ENCODE measurements at regions not wholly inside any gene's neighbourhood (a gene's known extent, or its start where the extent isn't known, plus 50 kb on each side); places are given as distances from the start of the nearest gene placed in this dataset.

- H4K20me1 ChIP-seq (ENCODE audit: insufficient read depth, low read length, poor library complexity, severe bottlenecking) = no peaks in the 10 kb centered on the region
- TF ChIP-seq EZH2phosphoT487 (IDR thresholded peaks at IDR 0.05; ENCODE audit: borderline replicate concordance) = no peak
- no peak for TF ChIP-seq CTCF (conservative IDR thresholded peaks at IDR 0.05; ENCODE audit: low read length)
Measured at GRCh38 chrX:17919896-17920446, 58.9 kb upstream of the RAI2 start.

GRCh38 chrX:17917945-17918577 lies 57.0 kb upstream of the RAI2 start:
- H3K9ac ChIP-seq (ENCODE audit: low read depth, low read length, poor library complexity, severe bottlenecking) = no peak overlapping the region
- H3K9me3 ChIP-seq (ENCODE audit: insufficient read depth, low read depth, low read length) = no peaks in the 10 kb centered on the region
- no peak overlapping the region for H2AFZ ChIP-seq (ENCODE audit: low read length)
- no peaks in the 10 kb centered on the region for H3F3A ChIP-seq (ENCODE audit: low read depth)
- no peaks in the 10 kb centered on the region for H3K36me3 ChIP-seq (ENCODE audit: insufficient read depth, low read length)
- no peaks in the 10 kb centered on the region for H3K79me2 ChIP-seq (ENCODE audit: insufficient read depth, low read length)
- no peaks in the 10 kb centered on the region for H4K20me1 ChIP-seq (ENCODE audit: insufficient read depth, low read length, poor library complexity, severe bottlenecking)
- H3K4me2 ChIP-seq (ENCODE audit: low read depth, low read length, poor library complexity, severe bottlenecking) = no peak overlapping the region
- no peaks in the 10 kb centered on the region for H3K27me3 ChIP-seq (ENCODE audit: insufficient read depth, low read length, poor library complexity, severe bottlenecking)
- no peak overlapping the region for H3K4me3 ChIP-seq (ENCODE audit: low read length, poor library complexity, severe bottlenecking)
- no peak for TF ChIP-seq EZH2phosphoT487 (IDR thresholded peaks at IDR 0.05; ENCODE audit: borderline replicate concordance)
- H3K4me1 ChIP-seq (ENCODE audit: insufficient read depth, low read length, poor library complexity, severe bottlenecking) = no peaks in the 10 kb centered on the region
- H3K9me2 ChIP-seq (replicated peaks; ENCODE audit: low read depth, low read length) = no peaks in the 10 kb centered on the region

More at GRCh38 chrX:17919896-17920446, 58.9 kb upstream of the RAI2 start:
- Histone ChIP-seq H3K9me3 (ENCODE audit: insufficient read depth, low read depth, low read length) (no peaks in the 10 kb centered on the region), H3K9me2 (replicated peaks; ENCODE audit: low read depth, low read length) (no peaks in the 10 kb centered on the region), H3K4me2 (ENCODE audit: low read depth, low read length, poor library complexity, severe bottlenecking) (no peak overlapping the region), H3F3A (ENCODE audit: low read depth) (no peaks in the 10 kb centered on the region), H3K9ac (ENCODE audit: low read depth, low read length, poor library complexity, severe bottlenecking) (no peak overlapping the region), H3K79me2 (ENCODE audit: insufficient read depth, low read length) (no peaks in the 10 kb centered on the region), H3K27me3 (ENCODE audit: insufficient read depth, low read length, poor library complexity, severe bottlenecking) (no peaks in the 10 kb centered on the region), H3K36me3 (ENCODE audit: insufficient read depth, low read length) (no peaks in the 10 kb centered on the region), H3K4me3 (ENCODE audit: low read length, poor library complexity, severe bottlenecking) (no peak overlapping the region), H2AFZ (ENCODE audit: low read length) (no peak overlapping the region), H3K4me1 (ENCODE audit: insufficient read depth, low read length, poor library complexity, severe bottlenecking) (no peaks in the 10 kb centered on the region)

GRCh38 chrX:17913801-17914200 lies 52.7 kb upstream of the RAI2 start:
- Histone ChIP-seq H3K36me3 (ENCODE audit: insufficient read depth, low read length) (no peaks in the 10 kb centered on the region), H3K9ac (ENCODE audit: low read depth, low read length, poor library complexity, severe bottlenecking) (no peak overlapping the region), H2AFZ (ENCODE audit: low read length) (no peak overlapping the region), H3K4me2 (ENCODE audit: low read depth, low read length, poor library complexity, severe bottlenecking) (no peak overlapping the region), H3K9me2 (replicated peaks; ENCODE audit: low read depth, low read length) (no peaks in the 10 kb centered on the region), H3K4me3 (ENCODE audit: low read length, poor library complexity, severe bottlenecking) (no peak overlapping the region), H4K20me1 (ENCODE audit: insufficient read depth, low read length, poor library complexity, severe bottlenecking) (no peaks in the 10 kb centered on the region), H3K27me3 (ENCODE audit: insufficient read depth, low read length, poor library complexity, severe bottlenecking) (no peaks in the 10 kb centered on the region), H3K4me1 (ENCODE audit: insufficient read depth, low read length, poor library complexity, severe bottlenecking) (no peaks in the 10 kb centered on the region), H3K79me2 (ENCODE audit: insufficient read depth, low read length) (no peaks in the 10 kb centered on the region), H3K9me3 (ENCODE audit: insufficient read depth, low read depth, low read length) (no peaks in the 10 kb centered on the region), H3F3A (ENCODE audit: low read depth) (no peaks in the 10 kb centered on the region)
- TF ChIP-seq EZH2phosphoT487 (IDR thresholded peaks at IDR 0.05; ENCODE audit: borderline replicate concordance) (no peak), CTCF (conservative IDR thresholded peaks at IDR 0.05; ENCODE audit: low read length) (no peak)

Data from Loucy (cell line).